SK-N-MC (cell line): ENCODE measurements at regions not wholly inside any gene's neighbourhood (a gene's known extent, or its start where the extent isn't known, plus 50 kb on each side); places are given as distances from the start of the nearest gene placed in this dataset.
"Not testable (repeated sequence)": the region's sequence is repeated elsewhere in the genome, so short reads cannot be mapped to it uniquely, and the experiment has no call there.

Experiments
- DNase-seq: peaks from one replicate; pipeline ENCODE4 v3.0.0-alpha.2; 2011; ENCODE audit warnings: low read depth, low spot score
- H3K27ac ChIP-seq: fragments of 200-600 bp; sonication (generic); 2 replicates; pipeline ENCODE4 v1.5.1; 2016; ENCODE audit warnings: mixed run types
- H3K36me3 ChIP-seq: fragments of 200-600 bp; sonication (generic); 2 replicates; pipeline ENCODE4 v1.6.1; 2017; ENCODE audit warnings: antibody characterized with exemption, low read length, mixed read lengths; ENCODE audit not compliant: insufficient read depth
- H3K4me3 ChIP-seq: fragments of 200-600 bp; sonication (generic); 2 replicates; pipeline ENCODE4 v1.5.1; 2016
- H3K9ac ChIP-seq: fragments of 200-600 bp; sonication (generic); 2 replicates; pipeline ENCODE4 v1.8.0; 2017; ENCODE audit warnings: mixed run types, mixed read lengths; ENCODE audit not compliant: insufficient read length
- H3K9me3 ChIP-seq: fragments of 200-600 bp; sonication (generic); 2 replicates; pipeline ENCODE4 v1.6.1; 2017; ENCODE audit warnings: low read depth, mild to moderate bottlenecking, antibody characterized with exemption, low read length, moderate library complexity, mixed read lengths
- EZH2 ChIP-seq: fragments of 200-600 bp; sonication (generic); IDR thresholded peaks from one replicate; pipeline ENCODE4 v1.6.1; 2017; ENCODE audit warnings: antibody characterized with exemption
- FOXP2 ChIP-seq: optimal IDR thresholded peaks from 2 replicates; pipeline ENCODE3; 2011; ENCODE audit warnings: mild to moderate bottlenecking, moderate library complexity; ENCODE audit not compliant: insufficient read depth; ENCODE audit errors: extremely low read length, control extremely low read depth
- POLR2AphosphoS5 ChIP-seq: IDR thresholded peaks from 2 replicates; pipeline ENCODE4 v1.6.1; 2012; ENCODE audit warnings: mild to moderate bottlenecking, low read depth, low read length, borderline replicate concordance

DNA sequence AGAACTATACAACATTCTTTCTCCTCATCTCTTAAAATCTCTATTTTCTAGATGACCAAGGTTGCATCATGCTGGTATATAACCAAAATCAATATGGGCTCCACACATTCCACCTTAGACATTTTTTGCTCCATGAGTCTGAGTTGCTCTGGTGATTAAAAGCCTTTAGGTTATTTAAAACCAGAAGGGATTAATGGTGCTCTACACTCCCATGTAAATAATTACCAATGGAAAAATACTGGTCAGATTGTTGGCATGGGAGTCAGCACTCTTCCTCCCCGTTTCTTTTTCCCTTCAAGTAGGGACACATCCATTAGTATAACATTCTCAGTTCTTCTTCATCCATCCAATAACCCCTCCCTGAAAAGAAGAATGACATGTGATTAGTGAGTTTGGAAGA, 747.7 kb downstream of the PCDH17 start:
- Histone ChIP-seq H3K36me3 (no peaks in the 10 kb centered on the region), H3K9me3 (no peaks in the 10 kb centered on the region), H3K9ac (no peak overlapping the region), H3K27ac (no peak overlapping the region), H3K4me3 (no peak overlapping the region)
- TF ChIP-seq EZH2 = no peak
- no peak for TF ChIP-seq FOXP2
- TF ChIP-seq POLR2AphosphoS5 = no peak
- no peak for DNase-seq

GRCh38 chr13:58385336-58385735, 753.8 kb downstream of the PCDH17 start:
- not testable (repeated sequence) for H3K27ac ChIP-seq, H3K4me3 ChIP-seq, H3K9ac ChIP-seq, DNase-seq, H3K36me3 ChIP-seq, H3K9me3 ChIP-seq

DNA sequence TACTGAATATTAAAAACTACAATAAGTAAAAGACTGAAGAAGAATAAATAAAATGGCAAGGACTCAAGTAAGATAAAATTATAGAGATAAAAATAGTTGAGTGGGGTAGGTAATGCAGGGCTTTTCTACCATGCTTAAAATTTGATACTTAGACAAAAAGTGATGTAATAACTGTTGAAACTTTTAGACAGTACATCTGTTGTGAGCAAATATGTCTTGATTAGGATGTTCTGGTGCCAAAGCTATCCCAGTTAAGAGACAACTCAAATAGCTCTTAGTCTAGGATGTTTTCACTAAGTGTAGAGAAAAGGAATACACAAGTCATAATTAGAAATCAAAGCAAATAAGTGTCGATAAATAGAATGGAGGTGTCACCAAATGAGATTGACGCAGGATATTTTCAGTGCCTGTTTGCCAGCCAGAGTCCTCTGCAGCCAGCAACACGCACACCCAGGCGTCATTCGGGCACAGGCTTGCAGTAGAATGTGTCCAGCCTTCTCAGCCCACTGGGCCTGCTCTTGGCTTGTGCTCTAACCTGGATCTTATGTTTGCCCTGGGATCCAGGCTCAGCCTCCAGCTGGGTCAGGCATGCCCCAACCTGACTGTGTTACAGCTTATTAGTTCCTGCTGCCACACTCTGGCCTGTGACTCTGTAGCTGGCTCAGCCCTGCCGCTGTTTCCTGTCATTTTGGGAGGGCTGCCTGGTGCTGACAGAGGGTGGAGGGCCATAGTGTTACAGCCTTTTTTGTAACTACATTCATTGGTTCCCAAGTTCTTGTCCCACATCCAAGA, 766.2 kb downstream of the PCDH17 start:
- no peak overlapping the region for H3K4me3 ChIP-seq
- no peak overlapping the region for H3K9ac ChIP-seq
- no peak for TF ChIP-seq FOXP2
- TF ChIP-seq POLR2AphosphoS5 = no peak
- no peak for TF ChIP-seq EZH2
- 0 out of 2 replicates have a peak, but pooled peaks cover 2% of the 10 kb centered on the region for H3K9me3 ChIP-seq
- H3K27ac ChIP-seq = no peak overlapping the region
- no peaks in the 10 kb centered on the region for H3K36me3 ChIP-seq
- DNase-seq = no peak

- Histone ChIP-seq H3K36me3 (no peaks in the 10 kb centered on the region), H3K27ac (no peak overlapping the region), H3K4me3 (no peak overlapping the region), H3K9ac (no peak overlapping the region), H3K9me3 (peaks cover 5% of the 10 kb centered on the region; the same call in 1 of the 2 replicates)
- TF ChIP-seq POLR2AphosphoS5 (no peak), FOXP2 (no peak), EZH2 (no peak)
- DNase-seq = no peak
These were observed 767.7 kb downstream of the PCDH17 start for GRCh38 chr13:58399263-58399662.

- TF ChIP-seq FOXP2 (no peak), POLR2AphosphoS5 (no peak), EZH2 (no peak)
- peaks cover 3% of the 10 kb centered on the region; the same call in 1 of the 2 replicates for H3K9me3 ChIP-seq
- no peak overlapping the region for H3K9ac ChIP-seq
- no peak overlapping the region for H3K4me3 ChIP-seq
- H3K36me3 ChIP-seq = no peaks in the 10 kb centered on the region
- DNase-seq = no peak
- H3K27ac ChIP-seq = no peak overlapping the region
These were observed 775.0 kb downstream of the PCDH17 start for GRCh38 chr13:58406545-58406944.

- H3K27ac ChIP-seq = no peak overlapping the region
- H3K36me3 ChIP-seq = no peaks in the 10 kb centered on the region
- no peak for DNase-seq
- no peak overlapping the region for H3K9ac ChIP-seq
- TF ChIP-seq FOXP2 (no peak), EZH2 (no peak), POLR2AphosphoS5 (no peak)
- no peak overlapping the region for H3K4me3 ChIP-seq
- no peaks in the 10 kb centered on the region; the same call in 1 of the 2 replicates for H3K9me3 ChIP-seq
These were observed 798.4 kb downstream of the PCDH17 start for GRCh38 chr13:58429917-58430316.

GRCh38 chr13:58434943-58435342, 803.4 kb downstream of the PCDH17 start:
- TF ChIP-seq POLR2AphosphoS5 = no peak
- no peak for TF ChIP-seq FOXP2
- no peak for TF ChIP-seq EZH2
- H3K36me3 ChIP-seq = no peaks in the 10 kb centered on the region
- H3K9ac ChIP-seq = no peak overlapping the region
- H3K9me3 ChIP-seq = no peaks in the 10 kb centered on the region; the same call in 1 of the 2 replicates
- no peak for DNase-seq
- H3K4me3 ChIP-seq = no peak overlapping the region
- no peak overlapping the region for H3K27ac ChIP-seq

GRCh38 chr13:58437427-58437826, 805.9 kb downstream of the PCDH17 start:
- no peak overlapping the region for H3K9ac ChIP-seq
- no peaks in the 10 kb centered on the region for H3K36me3 ChIP-seq
- TF ChIP-seq EZH2 (no peak), POLR2AphosphoS5 (no peak)
- H3K27ac ChIP-seq = no peak overlapping the region
- no peak overlapping the region for H3K4me3 ChIP-seq
- no peak for DNase-seq
- H3K9me3 ChIP-seq = no peaks in the 10 kb centered on the region

GRCh38 chr13:58446979-58447378, 815.4 kb downstream of the PCDH17 start:
- no peaks in the 10 kb centered on the region for H3K36me3 ChIP-seq
- H3K27ac ChIP-seq = no peak overlapping the region
- no peak for DNase-seq
- no peak overlapping the region for H3K4me3 ChIP-seq
- no peak for TF ChIP-seq FOXP2
- TF ChIP-seq EZH2 = no peak
- TF ChIP-seq POLR2AphosphoS5 = no peak
- no peak overlapping the region for H3K9ac ChIP-seq
- H3K9me3 ChIP-seq = no peaks in the 10 kb centered on the region
